NCI-H82 (cell line): ENCODE measurements at regions not wholly inside any gene's neighbourhood (a gene's known extent, or its start where the extent isn't known, plus 50 kb on each side); places are given as distances from the start of the nearest gene placed in this dataset.
"Not testable (repeated sequence)": the region's sequence is repeated elsewhere in the genome, so short reads cannot be mapped to it uniquely, and the experiment has no call there.

Experiments
- DNase-seq: peaks from one replicate; lab custom pipeline; 2025; lab: John Stamatoyannopoulos, UW

DNA sequence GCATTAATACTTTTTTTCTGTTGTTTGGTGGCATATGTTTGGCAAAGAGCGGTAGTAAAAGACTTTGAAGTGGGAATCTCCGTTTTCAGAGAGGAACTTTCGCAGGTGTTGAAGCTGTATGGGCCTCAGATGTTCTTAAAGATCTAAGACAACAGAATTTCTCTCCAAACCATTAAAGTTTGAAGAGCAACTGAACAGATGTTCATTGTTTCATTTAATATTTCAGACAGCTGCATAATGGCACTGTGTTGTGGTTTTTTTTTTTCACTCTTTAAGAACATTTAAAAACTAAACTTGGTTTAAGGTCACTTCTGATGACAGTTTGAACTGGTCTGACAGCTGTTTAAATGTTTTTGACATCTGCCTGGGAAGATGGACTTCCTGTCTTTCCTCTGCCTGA lies 882.7 kb upstream of the PCDH10 start:
- DNase-seq, result no peak

DNA sequence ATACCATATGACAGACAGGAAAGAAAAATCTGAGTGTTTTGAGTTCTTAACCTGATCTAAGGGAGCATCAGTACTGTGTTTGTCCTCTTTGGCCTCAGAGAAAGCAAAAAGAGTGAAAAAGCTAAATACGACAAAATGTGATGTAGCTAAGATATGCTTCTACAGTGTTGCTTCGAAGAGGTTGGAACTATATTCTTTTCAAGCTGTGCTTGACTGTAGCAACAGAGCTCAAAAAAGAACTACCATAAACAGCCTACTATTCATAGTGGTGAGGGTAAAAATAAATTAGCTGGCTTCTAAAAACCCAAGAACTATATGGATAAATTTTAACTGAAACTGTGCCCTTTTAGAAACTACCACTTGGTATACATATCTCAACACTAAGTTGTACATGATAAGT lies 881.8 kb upstream of the PCDH10 start:
- DNase-seq, result no peak

DNA sequence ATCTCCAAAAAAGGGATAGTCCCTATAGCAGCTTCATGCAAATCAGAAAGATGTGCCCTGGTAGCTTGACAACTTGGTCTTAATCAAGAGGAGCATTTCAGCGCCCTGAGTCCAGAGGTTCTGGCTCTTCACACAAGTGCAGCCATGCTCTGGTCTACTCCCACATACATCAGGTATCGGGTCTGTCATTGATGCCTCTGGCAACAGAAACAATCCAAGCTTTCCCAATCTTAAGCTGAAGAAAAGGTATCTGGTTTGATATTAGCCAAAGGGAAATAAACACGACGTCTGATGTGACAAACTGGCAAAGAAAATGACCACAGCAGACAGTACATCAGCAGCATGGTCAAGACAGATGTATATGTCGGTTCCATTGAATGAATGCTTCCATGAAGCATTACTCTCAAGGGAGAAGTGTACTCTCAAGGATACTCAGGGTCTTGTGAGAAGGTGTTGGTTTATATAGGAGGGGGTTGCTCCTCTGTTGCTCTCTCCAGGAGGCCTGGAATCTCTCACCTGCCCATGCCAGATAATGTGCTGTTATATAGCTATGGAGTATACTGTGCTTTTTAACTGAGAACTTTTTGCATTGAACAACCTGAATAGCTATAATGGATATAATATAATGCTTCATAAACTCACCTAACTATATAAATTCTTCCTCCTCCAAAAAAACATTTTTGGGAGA lies 879.6 kb upstream of the PCDH10 start:
- no peak for DNase-seq

DNA sequence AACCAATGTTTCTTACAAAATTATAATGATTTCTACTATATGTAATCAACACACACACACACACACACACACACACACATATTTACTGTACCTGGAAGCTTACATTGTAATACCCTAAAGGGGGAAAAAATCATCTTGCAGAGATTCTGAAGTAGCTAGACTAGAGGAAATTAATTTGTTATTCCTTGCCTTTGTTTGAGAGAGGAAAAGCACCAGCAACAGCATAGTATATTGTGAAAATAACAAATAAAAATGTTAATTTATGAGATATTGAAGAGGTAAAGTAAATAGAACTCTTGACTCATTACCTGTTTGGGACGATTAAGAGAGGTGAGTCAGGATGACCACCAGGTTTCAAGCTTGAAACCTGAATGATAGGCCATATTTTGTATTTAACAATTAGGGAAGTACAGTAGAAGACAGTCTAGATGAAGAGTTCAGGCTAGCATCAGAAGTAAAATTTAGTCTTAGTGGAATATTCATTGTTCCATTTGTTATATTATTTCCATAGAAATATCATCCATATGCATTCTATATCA lies 873.4 kb upstream of the PCDH10 start:
- DNase-seq, result no peak

DNA sequence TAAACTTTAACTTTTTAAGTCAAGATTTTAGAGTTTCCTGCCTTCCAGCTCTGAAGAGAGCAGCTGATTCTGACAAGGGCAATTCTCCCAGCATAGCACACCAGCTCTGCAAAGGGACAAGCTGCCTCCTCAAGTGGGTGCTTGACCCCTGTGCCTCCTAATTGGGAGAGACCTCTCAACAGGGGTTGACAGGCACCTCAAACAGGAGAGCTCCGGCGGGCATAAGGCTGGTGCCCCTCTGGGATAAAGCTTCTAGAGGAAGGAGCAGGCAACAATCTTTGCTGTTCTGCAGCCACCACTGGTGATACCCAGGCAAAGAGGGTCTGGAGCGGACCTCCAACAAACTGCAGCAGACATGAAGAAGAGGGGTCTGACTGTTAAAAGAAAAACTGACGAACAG lies 872.9 kb upstream of the PCDH10 start:
- no peak for DNase-seq

DNA sequence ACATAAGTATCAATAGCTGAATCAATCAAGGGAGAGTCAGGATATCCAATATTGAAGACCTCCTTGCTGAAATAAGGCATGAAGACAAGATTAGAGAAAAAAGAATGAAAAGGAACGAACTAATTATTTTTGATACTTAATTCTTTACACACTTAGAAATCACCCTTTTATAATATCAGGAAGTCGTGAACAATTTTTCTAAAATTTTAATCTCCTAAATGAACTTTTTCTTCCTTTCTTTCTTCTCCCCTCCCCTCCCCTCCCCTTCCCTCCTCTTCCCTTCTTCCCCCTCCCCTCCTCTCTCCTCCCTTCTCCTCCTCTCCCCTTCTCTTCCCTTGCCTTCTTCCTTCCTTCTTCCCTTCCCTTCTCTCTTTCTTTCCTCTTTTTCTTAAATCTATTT lies 872.1 kb upstream of the PCDH10 start:
- DNase-seq, result no peak

DNA sequence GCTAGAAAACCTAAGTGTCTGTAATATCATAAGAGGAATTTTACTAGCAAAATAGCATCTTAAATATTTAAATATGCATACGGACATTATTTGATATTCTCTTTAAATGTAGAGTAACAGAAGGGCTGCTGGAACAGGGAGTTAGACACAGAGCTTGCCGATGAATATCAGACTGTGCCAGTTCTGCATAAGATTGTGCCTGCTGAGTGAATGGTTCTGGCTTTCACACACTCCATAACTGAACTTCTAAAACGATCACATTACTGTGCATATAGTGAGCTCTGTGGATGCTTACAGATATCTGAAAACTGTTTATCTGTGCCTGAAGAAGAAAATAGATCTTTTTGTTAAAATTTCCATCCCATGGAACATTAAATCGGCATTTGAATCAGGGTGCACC lies 867.4 kb upstream of the PCDH10 start:
- DNase-seq, result no peak

DNA sequence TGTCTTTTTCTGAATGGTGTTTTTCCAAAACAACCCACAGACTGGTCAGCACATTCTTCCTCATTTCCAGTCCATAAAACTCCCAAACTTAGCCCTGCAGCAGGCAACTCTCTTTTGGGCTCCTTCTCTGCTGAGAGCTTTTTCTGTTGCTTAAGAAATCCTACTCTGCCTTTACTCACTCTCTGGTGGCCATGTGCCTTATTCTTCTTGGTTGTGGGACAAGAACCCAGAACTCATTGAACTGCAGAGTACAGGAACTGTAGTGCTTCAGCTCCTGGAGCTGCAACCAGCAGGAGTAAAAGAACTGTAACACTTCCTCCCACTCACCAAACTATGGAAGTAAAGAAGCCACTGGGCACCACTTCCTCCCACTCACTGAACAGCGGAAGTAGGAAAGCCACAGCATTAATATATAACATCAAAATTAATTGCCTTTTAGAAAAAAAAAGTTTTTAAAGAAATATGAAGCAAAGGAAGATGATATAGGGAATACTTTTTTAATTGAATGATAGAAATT lies 864.1 kb upstream of the PCDH10 start:
- no peak for DNase-seq

DNA sequence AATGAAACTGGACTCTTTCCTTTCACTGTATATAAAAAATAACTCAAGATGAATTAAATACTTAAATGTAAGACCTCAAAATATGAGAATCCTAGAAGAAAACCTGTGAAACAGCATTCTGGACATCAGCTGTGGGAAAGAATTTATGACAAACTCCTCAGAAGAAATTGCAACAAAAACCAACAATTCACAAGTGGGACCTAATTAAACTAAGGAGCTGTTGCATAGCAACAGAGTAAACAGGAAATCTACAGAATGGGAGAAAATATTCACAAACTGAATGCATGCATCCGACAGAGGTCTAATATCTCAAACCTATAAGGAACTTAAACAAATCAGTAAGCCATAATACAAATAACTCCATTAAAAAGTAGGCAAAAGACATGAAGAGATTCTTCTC lies 851.7 kb upstream of the PCDH10 start:
- no peak for DNase-seq

DNA sequence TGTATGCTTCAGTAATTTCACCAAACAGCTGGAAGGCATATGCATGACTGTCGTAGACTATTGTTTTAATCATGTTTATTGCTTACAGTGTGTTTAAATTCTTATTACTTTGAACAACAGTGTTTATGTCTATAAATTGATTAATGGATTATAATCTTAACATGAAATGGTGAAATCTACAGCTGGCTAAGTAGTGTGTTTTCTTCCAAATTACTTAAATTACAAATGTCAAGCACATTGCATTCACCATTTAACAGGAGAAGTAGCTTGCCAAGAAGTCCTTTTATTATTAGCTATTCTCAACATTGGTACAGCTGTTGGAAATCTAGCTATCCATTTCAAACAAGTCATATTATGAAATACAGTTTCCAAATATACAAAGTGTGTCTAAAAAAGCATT lies 849.3 kb upstream of the PCDH10 start:
- no peak for DNase-seq

DNA sequence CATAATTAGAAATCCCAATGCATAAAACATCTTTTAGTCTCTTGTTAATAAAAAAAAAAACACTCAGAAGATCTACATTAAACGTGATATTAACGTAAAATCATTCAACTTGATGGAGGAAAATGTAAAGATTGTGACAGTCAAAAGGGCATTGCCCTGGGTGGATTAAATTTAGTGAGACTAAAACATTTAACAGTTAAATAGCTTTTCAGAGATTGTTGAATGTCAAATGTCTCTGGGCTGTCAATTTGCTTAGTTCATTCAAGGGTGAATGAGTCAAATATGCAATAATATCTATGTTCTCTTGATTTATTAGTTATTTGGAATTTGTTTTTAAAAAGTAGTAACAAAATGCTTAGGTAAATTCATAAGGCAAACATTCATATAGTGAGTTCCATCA lies 836.6 kb upstream of the PCDH10 start:
- no peak for DNase-seq

DNA sequence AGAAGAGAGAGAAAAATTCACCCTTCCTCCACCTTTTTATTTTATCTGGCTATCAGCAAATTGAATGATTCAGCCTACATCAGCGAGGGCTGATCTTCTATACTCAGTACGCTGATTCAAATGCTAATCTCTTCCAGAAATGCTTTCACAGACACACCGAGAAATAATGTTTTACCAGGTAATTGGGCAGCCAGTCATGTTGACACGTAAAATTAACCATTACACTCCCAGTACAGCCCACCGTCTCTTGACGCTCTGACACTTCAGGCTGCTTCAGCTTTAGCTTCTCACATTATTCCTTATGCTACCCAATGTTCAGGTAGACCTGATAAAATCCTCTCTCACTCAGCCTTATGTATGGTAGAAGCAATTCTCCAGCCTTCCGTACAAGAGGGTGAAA lies 835.2 kb upstream of the PCDH10 start:
- DNase-seq, result no peak

DNA sequence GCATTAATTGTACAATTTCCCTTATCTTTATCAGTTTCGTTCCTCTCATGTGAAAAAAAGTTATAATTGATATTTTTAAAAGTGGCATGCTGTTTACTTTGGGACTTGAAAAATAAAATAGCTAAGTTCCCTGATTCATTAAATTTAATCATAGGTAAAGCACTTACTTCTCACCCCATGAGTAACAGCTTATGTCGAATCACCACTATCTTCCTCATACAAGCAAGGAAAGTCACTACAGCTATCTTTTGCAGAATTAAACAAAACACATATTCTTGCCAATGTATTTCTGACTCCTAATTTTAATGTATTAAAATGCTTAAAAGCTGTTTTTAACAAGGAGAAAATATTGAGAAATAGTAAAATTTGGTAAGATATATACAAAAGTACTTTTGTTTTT lies 832.4 kb upstream of the PCDH10 start:
- DNase-seq, result no peak

DNA sequence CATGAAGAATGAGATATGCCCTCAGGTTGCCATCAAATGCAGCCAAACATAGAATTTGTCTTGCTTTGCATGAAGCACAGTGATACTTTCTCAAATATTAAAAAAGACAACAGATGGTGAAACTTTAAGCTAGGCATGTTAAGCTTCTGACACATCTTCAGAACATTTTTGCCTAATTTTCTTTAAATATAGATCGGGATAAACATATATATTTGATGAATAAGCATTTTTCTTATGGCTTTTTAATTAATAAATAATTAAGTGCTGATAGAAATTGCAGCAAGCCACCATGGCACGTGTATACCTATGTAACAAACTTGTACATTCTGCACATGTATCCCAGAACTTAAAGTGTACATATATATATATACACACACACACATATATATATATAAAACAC lies 831.2 kb upstream of the PCDH10 start:
- no peak for DNase-seq

DNA sequence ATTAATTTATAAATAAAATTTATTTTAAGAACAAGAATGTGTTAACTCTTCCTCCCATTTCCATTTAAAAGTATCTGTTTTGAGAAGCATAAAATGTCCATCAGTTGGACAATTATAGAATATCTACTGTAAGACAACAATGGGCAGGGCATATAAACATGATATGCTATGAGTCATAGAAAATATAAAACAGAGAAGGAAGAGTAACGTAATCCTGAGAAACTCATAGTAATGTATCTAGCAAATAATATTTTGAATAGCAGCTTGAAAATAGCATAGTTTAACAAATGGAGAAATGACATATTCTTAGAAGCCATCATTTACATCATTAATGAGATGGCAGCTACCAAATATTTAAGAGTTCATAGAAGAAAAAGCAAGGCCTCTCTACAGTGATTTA lies 820.3 kb upstream of the PCDH10 start:
- DNase-seq, result no peak

DNA sequence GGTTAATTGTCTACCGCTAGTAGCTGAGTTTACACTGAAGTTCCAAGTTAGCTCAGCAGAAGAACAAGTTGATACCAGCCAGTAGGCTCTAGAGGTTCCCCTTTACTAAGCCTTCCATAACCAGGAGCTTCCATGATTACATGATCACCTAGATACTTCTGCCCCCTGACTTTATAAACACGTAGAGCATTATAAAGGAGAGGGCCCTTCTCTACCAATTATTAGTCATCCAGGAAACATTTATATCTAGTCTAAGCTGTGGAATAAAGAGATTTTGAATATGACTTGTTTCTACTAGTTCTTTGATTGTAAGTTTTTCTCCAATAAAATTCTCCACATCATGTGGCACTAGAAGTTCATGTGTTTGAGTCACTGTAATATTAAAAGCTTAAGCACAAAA lies 818.1 kb upstream of the PCDH10 start:
- no peak for DNase-seq

DNA sequence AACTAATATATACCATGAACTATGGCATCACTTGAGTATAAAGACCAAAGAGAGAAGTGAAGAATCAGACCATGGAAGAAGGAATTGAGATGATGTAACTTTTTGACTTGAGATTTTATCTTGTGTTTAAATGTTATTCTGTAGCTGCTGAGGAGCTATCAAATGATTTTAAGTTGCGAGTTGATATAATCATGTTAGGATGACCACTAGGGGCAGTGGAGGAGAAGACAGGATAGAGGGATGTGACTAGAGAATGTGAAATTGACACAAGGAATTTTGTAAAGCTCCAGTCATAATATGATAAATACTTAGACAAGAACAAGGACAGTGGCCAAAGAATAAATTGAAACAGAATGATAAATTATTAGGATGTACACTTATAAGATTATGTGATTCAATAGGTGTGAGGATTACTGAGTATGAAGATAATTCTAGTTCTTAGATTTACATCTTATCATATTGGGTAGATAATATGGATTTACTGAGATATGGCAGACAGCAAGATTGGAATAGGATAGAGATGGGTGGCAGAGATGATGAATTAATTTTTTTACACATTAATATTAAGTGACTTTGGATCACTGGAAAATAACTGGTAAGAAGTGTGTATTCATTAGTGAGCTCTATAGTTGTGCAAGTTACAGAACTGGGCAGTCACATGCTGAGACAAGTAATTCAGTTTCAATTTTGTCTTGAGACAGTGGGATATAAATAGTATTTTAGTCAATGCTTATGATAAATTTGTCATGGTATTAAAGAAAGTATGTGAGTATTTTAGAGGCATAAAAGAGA lies 816.0 kb upstream of the PCDH10 start:
- peak; percentile 36 for DNase-seq

DNA sequence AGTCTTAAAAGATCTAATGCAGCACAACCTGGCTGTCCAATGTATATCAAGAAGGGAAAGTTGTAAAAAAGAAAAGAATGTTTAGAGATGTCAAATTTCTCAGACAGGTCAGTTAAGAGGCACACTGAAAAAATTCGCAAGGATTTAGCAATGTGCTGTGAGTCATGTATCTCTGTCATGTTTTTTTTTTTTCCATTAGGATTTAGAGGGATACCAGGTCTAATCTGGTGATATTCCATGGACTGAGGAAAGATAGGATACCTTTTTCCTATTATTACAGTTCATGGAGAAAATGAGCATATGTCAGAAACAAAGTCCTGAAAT lies 815.4 kb upstream of the PCDH10 start:
- no peak for DNase-seq

DNA sequence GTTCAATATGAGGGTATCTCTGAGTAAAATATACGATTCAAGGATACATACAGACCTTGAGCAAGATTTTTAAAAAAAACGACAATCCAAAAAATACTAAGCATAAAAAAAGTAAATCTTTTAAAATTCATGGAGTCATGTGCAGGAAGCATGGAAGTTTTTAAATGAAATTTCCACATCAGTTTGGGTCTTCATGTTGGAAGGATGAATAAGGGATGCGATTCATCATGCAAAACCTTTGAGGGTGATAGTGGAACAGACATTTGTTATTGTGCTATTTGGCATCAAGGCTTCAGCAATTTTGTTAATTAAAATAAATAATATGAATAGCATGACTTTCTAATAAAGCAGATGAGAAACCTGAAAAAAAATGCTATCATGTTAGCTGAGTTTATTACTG lies 815.0 kb upstream of the PCDH10 start:
- DNase-seq, result no peak

DNA sequence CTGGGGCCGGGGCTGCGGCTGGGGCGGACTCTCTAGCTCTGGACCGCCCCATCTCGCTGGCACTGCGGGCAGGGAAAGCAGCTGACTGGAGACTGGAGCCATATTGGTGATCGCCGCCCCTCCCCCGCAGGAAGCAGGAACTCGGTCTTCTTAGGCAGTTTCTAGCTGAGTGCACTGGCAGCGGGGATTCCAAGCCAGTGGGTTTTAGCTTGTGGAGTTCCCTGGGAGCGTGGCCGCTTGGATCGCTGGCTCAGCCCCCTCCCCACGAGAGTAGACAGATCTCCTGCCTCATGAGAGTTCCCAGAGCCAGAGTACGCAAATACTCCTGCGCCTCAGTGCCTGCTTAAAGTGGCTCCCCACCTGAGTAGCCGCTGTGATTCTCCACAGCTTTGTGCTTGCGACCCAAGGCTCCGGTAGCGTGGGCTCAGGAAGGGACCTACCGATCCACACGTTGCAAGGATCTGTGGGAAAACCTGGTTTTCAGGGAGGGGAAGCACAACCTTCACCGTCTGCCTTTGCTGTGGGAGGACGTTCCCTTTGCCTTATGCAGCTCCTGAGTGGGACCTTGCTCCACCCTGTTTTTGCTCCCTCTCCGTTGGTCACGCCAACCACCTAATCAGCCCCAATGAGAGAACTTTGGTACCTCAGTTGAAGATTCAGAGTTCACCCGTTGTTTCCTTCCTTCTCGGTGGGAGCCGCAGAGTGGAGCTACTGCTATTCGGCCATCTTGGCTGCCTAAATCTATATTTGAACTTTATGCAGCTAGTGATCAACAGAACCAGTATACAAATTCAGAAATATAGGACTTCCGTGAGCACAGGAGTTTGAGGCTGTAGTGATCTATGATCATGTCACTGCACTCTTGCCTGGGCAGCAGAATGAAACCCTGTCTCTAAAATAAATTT lies 803.9 kb upstream of the PCDH10 start:
- DNase-seq, result no peak

DNA sequence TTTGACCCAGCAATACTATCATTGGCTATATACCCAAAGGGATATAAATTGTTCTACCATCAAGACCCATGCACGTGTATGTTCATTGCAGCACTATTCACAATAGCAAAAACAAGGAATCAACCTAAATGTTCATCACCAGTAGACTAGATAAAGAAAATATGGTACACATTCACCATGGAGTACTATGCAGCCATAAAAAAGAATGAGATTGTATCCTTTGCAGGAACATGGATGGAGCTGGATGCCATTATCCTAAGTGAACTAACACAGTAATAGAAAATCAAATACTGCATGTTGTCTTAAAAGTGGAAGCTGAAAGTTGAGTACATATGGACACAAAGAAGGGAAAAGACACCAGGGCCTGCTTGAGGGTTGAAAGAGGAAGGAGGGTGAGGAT lies 803.1 kb upstream of the PCDH10 start:
- no peak for DNase-seq

DNA sequence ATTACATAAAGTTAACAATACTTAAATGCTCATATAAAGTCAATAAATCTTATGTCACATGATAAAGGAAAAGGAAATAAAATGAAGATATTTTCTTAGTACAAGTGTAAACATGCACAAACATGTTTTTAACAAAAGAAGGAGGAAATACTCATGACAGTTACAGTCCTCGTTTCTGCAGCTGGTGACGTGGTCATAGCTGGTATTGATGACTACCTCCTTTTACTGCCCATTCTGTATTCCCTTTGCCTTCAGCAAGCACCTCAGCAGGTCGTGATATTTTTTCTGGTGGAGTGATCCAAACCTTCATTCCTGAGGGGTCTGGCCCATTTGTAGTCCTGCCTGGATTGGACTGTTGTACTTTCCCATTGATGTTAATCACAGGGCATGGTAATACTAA lies 797.5 kb upstream of the PCDH10 start:
- not testable (repeated sequence) for DNase-seq

DNA sequence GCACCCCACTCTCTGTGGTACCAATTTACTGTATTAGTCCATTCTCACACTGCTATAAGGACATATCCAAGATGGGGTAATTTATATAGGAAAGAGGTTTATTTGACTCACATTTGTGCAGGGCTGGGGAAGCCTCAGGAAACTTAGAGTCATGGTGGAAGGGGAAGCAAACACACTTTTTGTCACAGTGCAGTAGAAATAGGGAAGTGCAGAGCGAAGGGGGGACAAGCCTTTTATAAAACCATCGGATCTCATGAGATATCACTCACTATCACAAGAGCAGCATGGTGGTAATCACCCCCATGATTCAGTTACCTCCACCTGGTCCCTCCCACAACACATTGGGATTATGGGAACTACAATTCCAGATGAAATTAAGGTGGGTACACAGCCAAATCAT lies 766.9 kb upstream of the PCDH10 start:
- DNase-seq, result no peak
